ENCODE measurements at regions not wholly inside any gene's neighbourhood (a gene's known extent, or its start where the extent isn't known, plus 50 kb on each side); places are given as distances from the start of the nearest gene placed in this dataset.

DNA sequence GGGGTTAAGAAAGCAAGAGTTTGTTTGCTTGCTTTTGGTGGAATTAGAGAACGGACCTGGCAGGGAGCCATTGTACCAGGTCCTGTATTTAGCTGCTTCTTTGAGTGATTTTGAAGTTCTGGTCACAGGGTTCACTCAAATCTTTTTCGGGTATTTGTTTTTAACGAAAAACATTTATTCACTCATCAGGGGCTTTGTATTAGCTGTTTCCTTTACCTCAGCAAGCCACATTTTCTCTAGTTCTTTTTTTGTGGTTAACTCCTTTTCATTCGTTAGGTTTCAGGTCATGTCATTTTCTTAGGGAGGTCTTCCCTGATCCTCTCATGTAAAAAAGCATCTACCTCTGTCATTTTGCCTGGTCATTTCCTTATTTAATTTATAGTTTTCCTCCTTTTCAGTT is 1502.2 kb downstream of the GRIK2 start:
- TF ChIP-seq, protein P1, sequence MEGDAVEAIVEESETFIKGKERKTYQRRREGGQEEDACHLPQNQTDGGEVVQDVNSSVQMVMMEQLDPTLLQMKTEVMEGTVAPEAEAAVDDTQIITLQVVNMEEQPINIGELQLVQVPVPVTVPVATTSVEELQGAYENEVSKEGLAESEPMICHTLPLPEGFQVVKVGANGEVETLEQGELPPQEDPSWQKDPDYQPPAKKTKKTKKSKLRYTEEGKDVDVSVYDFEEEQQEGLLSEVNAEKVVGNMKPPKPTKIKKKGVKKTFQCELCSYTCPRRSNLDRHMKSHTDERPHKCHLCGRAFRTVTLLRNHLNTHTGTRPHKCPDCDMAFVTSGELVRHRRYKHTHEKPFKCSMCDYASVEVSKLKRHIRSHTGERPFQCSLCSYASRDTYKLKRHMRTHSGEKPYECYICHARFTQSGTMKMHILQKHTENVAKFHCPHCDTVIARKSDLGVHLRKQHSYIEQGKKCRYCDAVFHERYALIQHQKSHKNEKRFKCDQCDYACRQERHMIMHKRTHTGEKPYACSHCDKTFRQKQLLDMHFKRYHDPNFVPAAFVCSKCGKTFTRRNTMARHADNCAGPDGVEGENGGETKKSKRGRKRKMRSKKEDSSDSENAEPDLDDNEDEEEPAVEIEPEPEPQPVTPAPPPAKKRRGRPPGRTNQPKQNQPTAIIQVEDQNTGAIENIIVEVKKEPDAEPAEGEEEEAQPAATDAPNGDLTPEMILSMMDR (IDR thresholded peaks at IDR 0.05; ENCODE audit: low read depth, low read length) = no peak
- TF ChIP-seq EZH2phosphoT487 (IDR thresholded peaks at IDR 0.05; ENCODE audit: low read depth) = no peak
